ENCODE measurements at regions not wholly inside any gene's neighbourhood (a gene's known extent, or its start where the extent isn't known, plus 50 kb on each side); places are given as distances from the start of the nearest gene placed in this dataset.
"Not testable (repeated sequence)": the region's sequence is repeated elsewhere in the genome, so short reads cannot be mapped to it uniquely, and the experiment has no call there.

DNA sequence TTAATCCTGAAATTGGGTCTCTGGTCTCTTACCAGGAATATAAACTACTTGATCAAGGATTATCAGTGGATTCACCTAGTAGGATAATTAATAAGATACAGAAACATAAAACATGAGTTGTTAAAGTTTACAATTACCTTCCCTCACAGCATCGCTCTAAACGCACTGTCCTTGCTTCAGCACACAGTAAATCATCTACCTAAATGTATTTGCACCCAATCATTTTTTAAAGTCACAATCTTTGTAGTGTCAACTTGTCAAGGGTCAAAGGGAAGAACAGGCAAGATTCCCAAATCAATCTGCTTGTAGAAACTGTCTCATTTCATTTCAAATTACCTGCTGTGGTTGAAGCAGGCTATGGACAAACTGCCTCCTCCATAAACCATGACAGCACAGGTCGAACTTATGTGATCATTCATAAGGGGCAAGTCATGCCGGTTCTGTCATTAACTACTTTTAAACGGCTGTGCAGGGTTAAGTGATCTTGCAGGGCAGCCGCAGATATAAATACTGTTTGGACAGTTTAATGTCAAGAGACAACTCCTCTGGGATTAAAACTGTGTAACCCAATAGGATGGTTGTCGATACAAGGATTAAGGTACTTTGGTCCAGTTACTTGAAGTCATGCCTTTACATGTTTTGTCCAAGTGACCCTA, 93.6 kb downstream of the ZNF281 start:
- DNase-seq, result peak; percentile 21

DNA sequence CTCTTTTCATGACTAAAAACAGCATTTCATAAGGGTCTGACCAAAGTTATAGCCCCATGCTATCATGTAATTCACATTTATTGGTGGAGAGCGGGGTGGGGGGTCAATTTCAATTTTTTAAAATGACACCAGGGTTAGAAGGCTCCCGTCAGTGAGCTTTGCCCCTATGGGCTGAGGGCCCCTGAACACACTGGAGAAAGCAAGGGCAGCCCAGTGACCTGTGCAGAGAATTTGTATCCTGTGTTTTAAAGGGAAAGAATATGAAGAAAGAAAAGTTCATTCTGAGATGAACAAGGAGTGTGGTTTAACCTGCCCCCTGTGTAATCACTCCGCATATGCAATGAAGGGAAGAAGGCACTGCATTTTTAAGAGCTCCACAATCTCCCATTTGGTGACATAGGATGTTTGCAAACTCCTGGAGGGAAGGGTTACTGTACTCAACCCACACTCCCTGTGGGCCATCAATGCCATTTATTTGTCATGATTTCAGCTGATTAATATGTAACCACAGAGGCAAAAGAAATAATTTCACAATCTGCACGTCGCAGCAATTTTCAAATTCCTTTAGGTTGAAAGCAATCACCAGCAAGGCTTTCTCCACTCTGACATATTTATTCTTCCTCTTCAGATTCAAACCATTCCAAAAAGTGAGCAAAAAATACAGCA, 95.6 kb downstream of the ZNF281 start:
- no peak for DNase-seq

DNA sequence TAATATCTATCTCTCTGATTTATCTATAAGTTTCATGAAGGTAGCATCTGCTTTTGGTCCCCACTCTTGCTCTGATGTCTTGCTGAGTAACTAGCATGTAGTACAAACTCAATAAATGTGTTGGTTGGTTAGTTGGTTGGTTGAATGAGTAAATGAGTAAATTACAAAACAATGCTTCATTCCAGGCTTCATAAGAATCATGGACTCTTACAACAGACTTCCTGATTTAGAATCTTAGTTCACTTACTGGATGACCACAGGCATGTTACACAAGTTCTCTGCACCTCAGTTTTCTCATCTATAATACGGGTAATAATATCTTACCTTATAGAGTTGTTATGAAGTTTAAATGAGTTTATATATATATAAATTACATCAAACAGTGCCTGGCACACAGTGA, 98.6 kb downstream of the ZNF281 start:
- no peak for DNase-seq

DNA sequence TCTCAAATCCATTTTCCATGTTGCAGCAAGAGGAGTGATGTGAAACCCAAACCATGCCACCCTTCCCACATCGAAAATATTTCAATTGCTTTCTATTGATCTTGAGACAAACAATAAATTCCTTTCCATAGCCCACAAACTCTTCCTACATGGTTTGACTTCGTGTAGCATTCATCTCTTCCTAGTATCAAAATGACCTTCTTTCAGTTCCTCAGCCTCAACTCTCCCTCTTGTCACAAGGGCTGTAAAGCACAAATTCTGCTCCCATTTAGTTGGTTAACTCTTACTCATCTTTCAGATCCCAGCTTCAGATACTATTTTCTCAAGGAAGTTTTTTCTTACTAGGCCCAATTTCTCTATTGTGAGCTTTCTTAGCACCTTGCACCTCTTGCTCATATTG, 99.0 kb downstream of the ZNF281 start:
- no peak for DNase-seq

DNA sequence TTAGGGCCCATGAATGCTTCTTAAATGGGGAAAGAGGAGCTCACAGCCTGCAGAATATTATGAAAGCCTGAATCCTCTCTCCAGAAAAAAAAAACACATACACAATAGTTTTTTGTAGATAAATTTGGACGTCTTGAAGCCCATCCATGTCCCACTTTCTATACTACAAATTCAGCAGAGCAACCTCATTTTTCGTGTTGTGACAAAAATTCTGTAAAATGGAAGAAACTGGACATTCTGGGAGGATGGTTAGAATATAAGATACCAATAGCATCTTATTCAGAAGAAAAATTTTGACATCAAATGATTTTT, 102.1 kb downstream of the ZNF281 start:
- no peak for DNase-seq

DNA sequence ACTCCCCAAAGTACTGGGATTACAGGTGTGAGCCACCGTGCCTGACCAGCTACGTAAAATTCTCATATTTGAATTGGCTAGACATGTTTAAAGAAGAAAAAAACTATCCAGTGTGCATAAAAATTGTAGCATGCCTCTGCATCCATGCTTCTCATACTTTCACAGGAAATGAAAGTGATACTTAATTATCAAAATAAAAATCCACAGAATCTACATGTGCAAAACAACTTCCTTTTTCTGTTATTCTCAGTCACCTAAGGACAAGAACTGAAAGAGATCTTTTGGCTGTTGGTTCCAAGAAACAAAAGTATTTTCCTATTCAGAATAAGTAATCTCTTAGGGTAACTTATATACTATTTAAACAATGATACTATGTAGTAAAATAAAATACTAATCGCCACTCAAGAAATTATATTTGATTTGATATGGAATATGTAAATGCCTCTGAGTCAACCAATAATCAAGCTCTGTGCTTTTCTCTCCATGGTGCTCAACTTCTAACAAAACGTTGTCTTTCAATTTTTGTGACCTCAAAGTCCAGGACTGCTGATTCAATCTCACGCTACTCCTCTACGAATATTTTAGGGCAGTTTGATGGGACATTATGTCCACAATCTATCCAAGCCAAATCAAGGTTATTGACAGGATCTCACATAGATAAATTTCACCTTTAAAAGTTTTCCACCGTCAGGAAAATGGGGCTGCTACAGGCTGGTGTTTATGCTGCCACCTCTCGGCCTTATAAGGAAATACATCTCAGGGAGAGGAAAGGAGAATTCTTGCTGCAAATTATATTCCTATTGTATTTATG, 102.7 kb downstream of the ZNF281 start:
- peak; percentile 45 for DNase-seq

DNA sequence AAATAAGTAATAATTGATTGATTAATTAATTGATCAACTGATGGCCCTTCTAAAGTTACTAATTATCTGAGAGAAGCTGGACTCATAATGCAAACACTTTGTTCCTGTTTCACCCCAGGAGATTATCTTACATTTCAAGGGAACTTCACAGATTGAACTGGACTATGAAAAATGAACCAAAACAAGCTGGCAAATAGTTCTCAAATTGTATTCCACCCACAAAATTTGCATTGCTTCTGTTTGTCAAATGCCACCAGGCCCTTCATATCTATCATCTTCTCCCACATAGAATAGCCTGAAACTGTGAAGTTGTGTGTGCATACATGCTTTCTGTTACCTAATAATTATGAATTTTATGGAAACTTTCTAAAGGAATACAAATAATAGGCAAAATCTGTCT, 104.0 kb downstream of the ZNF281 start:
- DNase-seq, result no peak

DNA sequence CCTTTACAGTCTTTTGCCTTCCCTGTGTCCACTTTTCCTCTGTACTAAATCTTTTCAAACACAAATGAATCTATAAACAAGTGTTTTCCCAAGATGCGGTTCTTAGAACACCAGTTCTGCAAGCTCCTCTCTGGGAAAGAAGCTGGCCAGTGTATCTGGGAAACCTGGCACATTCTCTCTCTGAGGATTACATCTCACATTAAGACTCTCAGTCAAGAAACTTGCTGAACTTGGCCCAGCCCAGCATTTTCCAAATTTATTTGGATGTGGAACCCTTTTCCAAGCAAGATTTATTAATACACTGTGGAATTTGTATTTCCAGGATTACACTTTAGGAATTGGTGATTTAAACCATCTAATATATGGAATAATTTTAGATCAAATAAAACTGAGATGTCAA, 105.7 kb downstream of the ZNF281 start:
- no peak for DNase-seq

DNA sequence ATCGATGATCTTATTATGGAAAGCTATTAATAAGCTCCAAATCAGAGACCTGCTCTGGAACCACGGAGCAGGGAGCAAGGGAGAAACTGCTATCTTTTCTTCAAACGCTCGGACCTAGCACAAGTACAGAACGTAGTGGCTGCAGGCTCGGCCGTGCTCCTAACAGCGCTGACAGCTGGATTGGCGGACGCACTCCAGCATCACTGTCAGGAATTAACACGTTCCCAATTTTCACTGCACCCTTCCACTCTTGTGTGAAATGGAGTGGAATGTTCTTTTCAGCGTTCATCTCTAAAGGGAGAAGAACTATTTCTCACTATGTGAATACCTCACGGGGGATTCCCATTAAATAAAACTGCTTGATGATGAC, 106.9 kb downstream of the ZNF281 start:
- peak; percentile 30 for DNase-seq

DNA sequence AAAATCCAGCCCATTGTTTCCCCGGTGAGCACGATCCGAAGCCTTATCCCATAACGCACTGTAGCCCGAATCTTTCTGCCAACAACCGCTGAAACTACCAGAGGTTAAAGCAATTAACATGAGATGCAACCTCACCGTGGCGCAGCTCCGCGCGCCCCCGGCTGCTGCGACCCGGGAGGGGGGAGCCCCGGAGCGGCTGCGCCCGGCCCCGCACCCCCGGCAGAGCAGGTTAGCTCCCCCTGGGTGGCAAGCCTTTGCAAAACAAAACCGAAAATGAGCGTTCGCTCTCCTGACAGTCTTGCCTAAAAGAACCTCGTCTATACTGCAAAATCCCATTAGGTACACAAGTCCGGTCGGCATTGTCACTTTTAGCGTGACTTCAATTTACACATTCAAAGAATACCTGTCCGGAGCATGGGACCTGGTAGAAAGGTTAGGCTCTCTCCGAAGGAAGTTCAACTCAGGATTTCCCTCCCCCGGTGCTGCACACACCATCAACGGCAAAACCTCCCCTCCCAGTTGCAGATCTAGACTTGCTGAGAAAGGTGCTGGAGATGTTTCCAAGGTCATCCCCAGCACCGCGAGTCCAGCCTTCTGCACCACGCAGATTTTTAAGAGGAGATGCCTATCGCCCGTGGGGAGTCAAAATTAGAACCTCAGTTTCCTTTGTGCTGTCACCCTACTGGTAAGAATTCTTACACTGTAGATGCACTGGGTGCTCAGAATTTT, 107.5 kb downstream of the ZNF281 start:
- DNase-seq, result peak; percentile 43

DNA sequence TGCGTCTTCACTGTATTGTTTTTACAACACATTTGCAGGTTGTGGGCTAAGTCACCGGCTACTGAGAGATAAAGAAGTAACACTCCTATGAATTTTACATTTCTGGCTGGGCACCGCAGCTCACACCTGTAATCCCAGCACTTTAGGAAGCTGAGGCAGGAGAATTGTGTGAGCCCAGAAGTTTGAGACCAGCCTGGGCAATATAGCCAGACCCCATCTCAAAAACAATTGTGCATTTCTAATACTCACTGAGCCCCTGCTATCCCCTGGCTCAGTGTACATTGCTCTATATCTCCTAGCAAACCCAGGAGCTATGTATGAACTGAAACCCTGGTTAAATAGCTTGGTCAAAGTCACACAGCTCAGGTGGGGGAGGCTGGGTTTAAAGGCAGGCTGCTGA, 108.7 kb downstream of the ZNF281 start:
- no peak for DNase-seq

DNA sequence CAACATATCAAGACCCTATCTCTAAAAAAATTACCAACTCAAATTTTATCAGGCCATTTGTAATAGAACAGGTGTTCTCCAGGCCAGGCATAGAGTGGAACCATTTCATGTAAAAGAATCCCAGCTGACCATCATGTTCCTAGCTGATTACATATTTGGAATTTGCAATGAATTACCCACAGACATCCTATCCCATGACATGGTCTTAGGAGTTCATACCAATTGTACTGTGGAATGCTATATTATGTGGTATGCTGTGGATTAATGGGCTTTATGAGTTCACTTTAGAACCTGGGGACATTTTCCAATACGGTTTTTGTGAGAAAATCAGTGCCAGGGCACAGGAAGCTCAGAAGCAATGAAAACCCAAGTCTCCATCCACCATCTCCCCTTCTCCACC, 110.3 kb downstream of the ZNF281 start:
- DNase-seq, result no peak

DNA sequence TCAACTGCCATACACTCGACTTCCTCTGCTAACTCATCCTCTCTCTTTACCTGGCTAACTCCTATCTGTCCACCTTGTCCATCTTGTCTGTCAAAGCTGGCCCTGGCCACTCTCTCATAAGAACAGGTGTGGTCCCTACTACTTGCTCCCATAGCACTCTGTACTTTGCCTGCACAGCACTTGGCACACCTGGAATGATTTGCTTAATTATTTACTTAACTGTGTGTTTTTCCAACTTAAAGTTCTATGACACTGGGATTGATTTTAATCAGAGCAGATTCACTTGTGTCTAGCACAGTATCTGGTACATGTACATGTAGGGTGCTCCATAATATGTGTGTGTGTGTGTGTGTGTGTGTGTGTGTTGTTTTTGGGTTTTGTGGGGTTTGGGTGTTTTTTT, 111.6 kb downstream of the ZNF281 start:
- DNase-seq, result no peak

DNA sequence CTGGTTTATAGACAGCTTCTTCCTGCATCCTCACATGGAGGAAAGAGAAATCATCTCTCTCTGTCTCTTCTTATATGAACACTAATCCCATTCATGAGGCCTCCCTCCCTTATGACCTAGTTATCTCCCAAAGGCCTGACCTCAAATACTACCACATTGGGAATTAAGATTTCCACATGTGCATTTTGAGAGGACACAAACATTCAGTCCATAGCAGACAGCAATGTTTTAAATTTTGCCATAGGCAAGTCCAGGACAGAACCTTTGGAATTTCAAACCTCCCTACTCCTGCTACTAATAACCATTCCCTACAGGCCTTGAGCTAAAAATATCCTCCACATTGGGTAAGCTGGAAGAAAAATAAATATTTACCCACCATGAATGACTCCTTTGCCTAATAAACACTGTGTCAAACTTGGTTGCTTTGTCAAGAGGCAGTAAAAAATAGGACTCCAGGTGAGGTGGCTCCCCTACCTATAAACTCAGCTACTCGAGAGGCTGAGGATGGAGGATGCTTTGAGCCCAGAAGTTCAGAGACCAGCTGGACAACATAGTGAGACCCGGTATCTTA, 113.7 kb downstream of the ZNF281 start:
- DNase-seq, result no peak

DNA sequence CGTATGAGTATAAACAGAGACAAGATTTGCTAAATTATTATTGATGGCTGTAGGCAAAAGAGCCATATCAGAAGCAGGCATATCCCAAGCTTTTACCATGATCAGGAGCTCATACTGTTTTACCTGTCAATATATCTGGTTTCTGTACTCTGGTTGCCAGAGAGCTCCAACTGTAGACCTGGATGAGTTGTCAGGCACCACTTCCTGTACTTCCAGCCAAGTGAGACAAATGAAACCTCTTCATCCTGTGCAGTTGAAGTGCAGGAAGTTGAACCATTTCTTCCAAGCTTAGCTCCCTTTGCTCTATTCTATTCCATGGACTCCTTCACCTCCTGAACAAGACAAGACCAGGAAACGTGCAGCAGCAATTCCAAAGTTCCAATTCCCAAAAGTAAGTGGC, 115.6 kb downstream of the ZNF281 start:
- DNase-seq, result no peak

DNA sequence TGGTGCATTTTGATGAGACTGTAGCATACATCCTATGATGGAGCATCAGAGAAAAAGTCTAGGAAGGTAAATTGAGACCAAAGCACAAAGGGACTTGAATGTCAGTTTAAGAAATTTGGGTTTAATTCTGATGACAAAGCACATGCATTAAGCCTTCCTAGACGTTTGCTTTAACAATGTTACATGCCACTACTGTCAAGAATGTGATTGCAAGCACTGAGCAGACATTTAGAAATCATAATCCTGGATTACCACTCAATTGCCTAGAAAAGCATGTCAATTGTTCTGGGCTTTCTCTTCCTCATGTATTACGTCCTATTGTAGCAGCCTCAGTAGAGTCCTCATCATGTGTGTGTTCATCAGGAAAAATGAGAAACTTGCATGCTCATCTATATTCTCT, 117.1 kb downstream of the ZNF281 start:
- no peak for DNase-seq

DNA sequence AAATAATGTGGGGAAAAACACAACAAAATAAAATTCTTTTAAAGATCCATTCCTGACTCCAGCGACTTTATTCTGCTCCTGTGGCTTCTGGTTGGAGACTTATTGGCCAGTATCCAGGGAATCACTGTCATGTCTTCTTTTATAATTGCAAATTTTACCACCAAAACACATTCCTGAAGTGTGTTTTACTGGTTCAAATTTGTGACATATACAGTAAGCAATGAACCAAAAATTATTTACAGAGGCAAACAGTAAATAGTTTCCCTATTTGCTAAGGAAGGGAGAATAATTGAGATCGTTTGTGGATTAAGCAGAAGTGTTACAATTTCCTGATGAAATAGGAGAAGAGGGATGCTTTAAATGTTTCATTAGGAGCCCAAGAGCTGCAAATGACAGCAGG, 118.7 kb downstream of the ZNF281 start:
- no peak for DNase-seq

DNA sequence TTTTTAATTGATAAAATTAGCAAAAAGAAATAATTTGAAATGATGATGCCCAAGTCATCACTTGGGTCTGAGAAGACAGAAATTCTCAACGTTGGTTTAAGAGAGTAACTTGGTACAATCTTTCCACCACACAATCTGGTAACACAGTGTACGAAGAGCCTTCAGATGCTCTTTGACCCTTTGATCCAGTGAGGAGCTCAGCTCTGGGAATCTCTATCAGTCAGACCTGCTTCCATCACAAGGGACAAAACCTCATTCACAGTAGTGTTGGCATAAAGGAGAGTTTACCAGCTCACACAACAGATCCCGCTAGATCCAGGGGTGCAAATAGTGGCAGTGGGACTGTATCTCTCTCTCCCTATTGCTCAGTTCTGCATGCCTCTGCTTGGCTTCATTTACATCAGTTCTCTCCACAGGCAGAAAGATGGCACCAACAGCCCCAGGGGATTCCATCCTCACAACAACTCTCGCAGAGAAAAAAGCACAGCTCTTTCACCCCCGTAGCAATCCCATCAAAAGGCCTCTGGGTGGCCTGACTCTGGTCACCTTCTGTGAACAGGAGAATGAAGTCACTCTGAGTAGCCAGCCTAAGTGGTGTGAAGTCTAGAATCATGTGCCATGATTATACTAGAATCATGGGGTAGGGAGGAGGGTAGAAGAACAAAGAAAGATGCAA, 119.7 kb downstream of the ZNF281 start:
- peak; percentile 41 for DNase-seq

DNA sequence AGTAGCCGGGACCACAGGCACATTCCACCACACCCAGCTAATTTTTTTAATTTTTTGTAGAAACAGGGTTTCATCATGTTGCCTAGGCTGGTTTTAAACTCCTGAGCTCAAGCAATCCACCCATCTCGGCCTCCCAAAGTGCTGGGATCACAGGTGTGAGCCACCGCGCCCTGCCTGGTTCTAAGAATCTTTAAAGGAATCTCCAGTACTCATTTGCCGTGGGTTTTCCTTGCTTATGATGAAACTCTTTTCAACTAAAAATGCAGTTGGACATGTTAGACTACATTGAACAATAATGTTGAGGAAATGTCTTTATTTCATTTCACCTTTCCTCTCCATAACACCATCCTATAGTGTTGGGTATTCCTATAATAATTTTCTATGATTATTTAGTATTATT, 121.6 kb downstream of the ZNF281 start:
- no peak for DNase-seq

DNA sequence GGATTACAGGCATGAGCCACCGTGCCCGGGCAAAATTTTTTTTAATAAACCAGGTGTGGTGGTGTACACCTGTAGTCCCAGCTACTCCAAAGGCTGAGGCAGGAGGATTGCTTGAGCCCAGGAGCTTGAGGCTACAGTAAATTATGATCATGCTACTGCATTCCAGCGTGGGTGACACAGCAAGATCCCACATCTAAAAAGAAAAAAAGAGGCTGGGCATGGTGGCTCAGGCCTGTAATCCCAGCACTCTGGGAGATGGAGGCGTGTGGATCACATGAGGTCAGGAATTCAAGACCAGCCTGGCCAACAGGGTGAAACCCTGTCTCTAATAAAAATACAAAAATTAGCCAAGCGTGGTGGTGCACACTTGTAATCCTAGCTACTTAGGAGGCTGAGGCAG, 125.6 kb downstream of the ZNF281 start:
- DNase-seq, result not testable (repeated sequence)

DNA sequence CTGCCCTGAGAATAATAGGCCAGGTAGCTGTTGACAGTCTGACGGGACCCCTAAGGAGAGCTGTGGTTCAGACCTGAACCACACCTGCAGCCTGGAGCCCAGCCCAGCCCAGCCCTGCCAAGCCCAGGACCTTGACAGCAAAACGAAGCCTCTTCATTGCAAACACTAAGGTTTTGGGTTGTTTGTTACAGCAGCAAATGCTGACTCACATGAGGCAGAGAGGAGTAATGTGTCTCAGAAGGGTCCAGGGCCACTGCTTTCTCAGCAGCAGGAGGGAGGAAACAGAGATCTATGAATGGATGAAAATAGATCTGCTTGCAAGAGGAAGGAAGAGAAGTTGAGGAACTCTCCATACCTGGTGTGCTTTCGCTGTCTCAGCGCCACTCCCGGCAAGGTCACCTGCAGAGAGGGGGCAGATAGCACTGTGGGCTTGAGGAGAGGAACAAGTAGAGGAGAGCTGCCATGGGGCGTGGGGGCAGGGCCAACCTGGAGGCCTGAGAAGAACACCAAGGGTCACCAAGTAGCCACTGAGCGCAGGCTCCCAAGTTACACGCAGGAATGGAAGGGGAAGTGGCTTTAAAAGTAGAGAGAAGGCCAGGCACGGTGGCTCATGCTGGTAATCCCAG, 127.2 kb downstream of the ZNF281 start:
- no peak for DNase-seq

DNA sequence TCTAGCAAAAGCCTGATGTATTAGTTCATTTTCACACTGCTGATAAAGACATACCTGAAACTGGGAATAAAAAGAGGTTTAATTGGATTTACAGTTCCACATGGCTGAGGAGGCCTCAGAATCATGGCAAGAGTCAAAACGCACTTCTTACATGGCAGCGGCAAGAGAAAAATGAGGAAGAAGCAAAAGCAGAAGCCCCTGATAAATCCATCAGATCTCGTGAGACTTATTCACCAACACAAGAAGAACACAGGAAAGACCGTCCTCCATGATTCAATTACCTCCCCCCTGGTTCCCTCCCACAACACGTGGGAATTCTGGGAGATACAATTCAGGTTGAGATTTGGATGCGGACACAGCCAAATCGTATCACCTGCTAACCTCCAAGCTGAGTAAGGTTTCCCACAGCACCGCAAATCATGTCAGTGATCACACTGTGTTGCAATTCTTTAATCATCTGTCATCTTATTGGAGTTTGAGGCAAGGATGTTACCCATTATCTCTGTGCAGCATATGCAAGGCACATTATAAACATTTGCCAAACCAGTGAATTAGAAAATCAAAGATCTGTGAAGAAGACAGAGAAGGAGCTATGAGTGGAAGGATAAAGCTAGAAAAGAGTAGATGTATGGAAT, 128.5 kb downstream of the ZNF281 start:
- no peak for DNase-seq

Data from NCI-H82 (cell line).